ENCODE measurements at regions not wholly inside any gene's neighbourhood (a gene's known extent, or its start where the extent isn't known, plus 50 kb on each side); places are given as distances from the start of the nearest gene placed in this dataset.

- H3K27ac ChIP-seq (replicated peaks in 1 of 4): no peak overlapping the region
- no peak for TF ChIP-seq POLR2A (IDR thresholded peaks at IDR 0.05; ENCODE audit: low read depth)
- no peaks in the 10 kb centered on the region for H3K9me3 ChIP-seq
- no peaks in the 10 kb centered on the region for H3K36me3 ChIP-seq
- no peaks in the 10 kb centered on the region for H3K4me1 ChIP-seq
- intact Hi-C loops (cut with DNase I): no loop called here
- WGBS: 76% methylated on average over 2 of the region's 2 CpGs
- DNase-seq (ENCODE audit: extremely low spot score): no peak
- H3K27me3 ChIP-seq: no peaks in the 10 kb centered on the region
- H3K4me3 ChIP-seq: no peak overlapping the region
Measured at GRCh38 chr13:76027131-76027530, 391.0 kb downstream of the LMO7 start.

GRCh38 chr13:76025392-76025791 is 389.3 kb downstream of the LMO7 start:
- DNase-seq (ENCODE audit: extremely low spot score): no peak
- TF ChIP-seq POLR2A (IDR thresholded peaks at IDR 0.05; ENCODE audit: low read depth) (no peak), EP300 (IDR thresholded peaks at IDR 0.05) (no peak), CTCF (IDR thresholded peaks at IDR 0.05) (no peak), POLR2AphosphoS5 (IDR thresholded peaks at IDR 0.05) (no peak)
- H3K4me1 ChIP-seq: no peaks in the 10 kb centered on the region
- WGBS: 90% methylated on average over 6 of the region's 6 CpGs
- H3K36me3 ChIP-seq: no peaks in the 10 kb centered on the region
- intact Hi-C loops (cut with DNase I): no loop called here
- H3K27me3 ChIP-seq: no peaks in the 10 kb centered on the region
- H3K4me3 ChIP-seq: no peak overlapping the region
- H3K9me3 ChIP-seq: no peaks in the 10 kb centered on the region
- H3K27ac ChIP-seq (replicated peaks in 1 of 4): no peak overlapping the region

GRCh38 chr13:76024151-76024550 is 388.0 kb downstream of the LMO7 start:
- DNase-seq (ENCODE audit: extremely low spot score): no peak
- Histone ChIP-seq H3K9me3 (no peaks in the 10 kb centered on the region), H3K4me1 (no peaks in the 10 kb centered on the region), H3K27me3 (no peaks in the 10 kb centered on the region), H3K36me3 (no peaks in the 10 kb centered on the region), H3K4me3 (no peak overlapping the region), H3K27ac (replicated peaks in 1 of 4) (no peak overlapping the region)
- WGBS: 83% methylated on average over 1 of the region's 1 CpG
- intact Hi-C loops (cut with DNase I): no loop called here
- TF ChIP-seq EP300 (IDR thresholded peaks at IDR 0.05) (no peak), CTCF (IDR thresholded peaks at IDR 0.05) (no peak), POLR2AphosphoS5 (IDR thresholded peaks at IDR 0.05) (no peak), POLR2A (IDR thresholded peaks at IDR 0.05; ENCODE audit: low read depth) (no peak)

- 59% methylated on average over 2 of the region's 2 CpGs for WGBS
- intact Hi-C loops (cut with DNase I): no loop called here
- Histone ChIP-seq H3K4me3 (no peak overlapping the region), H3K9me3 (no peaks in the 10 kb centered on the region), H3K36me3 (no peaks in the 10 kb centered on the region), H3K4me1 (no peaks in the 10 kb centered on the region), H3K27me3 (no peaks in the 10 kb centered on the region), H3K27ac (replicated peaks in 1 of 4) (no peak overlapping the region)
- no peak for DNase-seq (ENCODE audit: extremely low spot score)
- no peak for TF ChIP-seq POLR2A (IDR thresholded peaks at IDR 0.05; ENCODE audit: low read depth)
Measured at GRCh38 chr13:76023652-76024051, 387.5 kb downstream of the LMO7 start.

- Histone ChIP-seq H3K36me3 (no peaks in the 10 kb centered on the region), H3K27me3 (no peaks in the 10 kb centered on the region), H3K4me3 (no peak overlapping the region), H3K4me1 (peaks cover 0 to 1% (median 0%) of the 10 kb centered on the region in 4 donors), H3K9me3 (no peaks in the 10 kb centered on the region), H3K27ac (replicated peaks in 1 of 4) (no peak overlapping the region)
- 83% methylated on average over 4 of the region's 4 CpGs for WGBS
- TF ChIP-seq EP300 (IDR thresholded peaks at IDR 0.05): no peak
- no peak for TF ChIP-seq CTCF (IDR thresholded peaks at IDR 0.05)
- no peak for TF ChIP-seq POLR2AphosphoS5 (IDR thresholded peaks at IDR 0.05)
- TF ChIP-seq POLR2A (IDR thresholded peaks at IDR 0.05; ENCODE audit: low read depth): no peak
- DNase-seq (ENCODE audit: extremely low spot score): no peak
- intact Hi-C loops (cut with DNase I): no loop called here
Measured at GRCh38 chr13:76020421-76020955, 384.4 kb downstream of the LMO7 start.

- intact Hi-C loops (cut with DNase I): no loop called here
- Histone ChIP-seq H3K27ac (replicated peaks in 1 of 4) (peak overlapping the region in 1 of 4 donors; percentile 43), H3K9me3 (no peaks in the 10 kb centered on the region), H3K4me1 (peaks cover 7 to 11% (median 7%) of the 10 kb centered on the region in 4 donors), H3K36me3 (no peaks in the 10 kb centered on the region), H3K27me3 (no peaks in the 10 kb centered on the region), H3K4me3 (no peak overlapping the region)
- TF ChIP-seq POLR2AphosphoS5 (IDR thresholded peaks at IDR 0.05): no peak
- no peak for TF ChIP-seq EP300 (IDR thresholded peaks at IDR 0.05)
- peak in 2 of 3 experiments; percentile 8 to 22 for TF ChIP-seq CTCF (IDR thresholded peaks at IDR 0.05)
- WGBS: 87% methylated on average over 19 of the region's 21 CpGs
- DNase-seq (ENCODE audit: extremely low spot score): no peak
Measured at GRCh38 chr13:76019421-76020044, 383.4 kb downstream of the LMO7 start.
